Activated CD4-positive, alpha-beta T cell treated with anti-CD3 and anti-CD28 coated beads, Interleukin-2, amount 50 U/mL, for 48 hours (primary cell): ENCODE measurements at regions not wholly inside any gene's neighbourhood (a gene's known extent, or its start where the extent isn't known, plus 50 kb on each side); places are given as distances from the start of the nearest gene placed in this dataset.

Experiments used
- DNase-seq, 2 experiments: peaks; one replicate each; pipeline ENCODE4 v3.0.0-alpha.2; 2020

DNA sequence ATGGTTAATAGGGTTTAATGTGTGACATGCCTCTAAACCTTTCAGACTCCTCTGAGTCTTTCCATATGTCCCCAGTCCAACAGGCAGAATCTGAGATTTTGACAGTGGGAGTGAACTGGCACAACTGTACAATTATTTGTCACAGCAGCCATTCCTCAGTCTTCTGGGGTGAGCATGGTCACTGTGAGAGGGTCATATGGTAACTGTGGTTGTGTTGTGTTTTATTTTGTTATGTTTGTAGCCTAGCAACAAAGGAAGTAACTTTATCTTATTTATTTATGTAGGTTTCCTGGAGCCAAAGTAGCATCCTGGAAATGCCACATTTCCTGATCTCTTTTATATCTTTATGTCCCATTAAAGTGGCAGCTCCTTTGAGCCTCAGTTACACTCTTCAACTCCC, 1067.9 kb downstream of the TTLL7 start:
- DNase-seq: no peak

DNA sequence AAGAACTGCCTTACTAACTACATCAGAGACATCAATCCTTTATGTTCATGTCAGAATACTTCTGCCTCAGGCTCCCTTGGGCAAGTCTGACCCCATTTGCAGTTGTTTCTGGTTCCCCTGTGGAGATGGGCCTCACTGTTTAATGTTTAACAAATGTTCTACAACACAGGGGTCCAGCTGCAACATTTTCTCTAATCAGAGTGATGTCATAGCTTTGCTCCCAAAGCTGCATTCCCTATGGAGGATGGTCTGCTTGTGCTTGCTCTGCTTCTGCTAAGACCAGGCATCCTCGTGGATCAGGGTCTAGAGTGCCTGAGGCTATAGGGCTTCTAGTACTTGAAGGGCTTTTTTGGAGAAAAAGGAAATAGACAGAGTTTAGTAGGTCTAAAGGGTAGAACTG, 1071.2 kb downstream of the TTLL7 start:
- DNase-seq: no peak

- DNase-seq: no peak
Measured at GRCh38 chr1:82924666-82925065, 1074.3 kb downstream of the TTLL7 start.

DNA sequence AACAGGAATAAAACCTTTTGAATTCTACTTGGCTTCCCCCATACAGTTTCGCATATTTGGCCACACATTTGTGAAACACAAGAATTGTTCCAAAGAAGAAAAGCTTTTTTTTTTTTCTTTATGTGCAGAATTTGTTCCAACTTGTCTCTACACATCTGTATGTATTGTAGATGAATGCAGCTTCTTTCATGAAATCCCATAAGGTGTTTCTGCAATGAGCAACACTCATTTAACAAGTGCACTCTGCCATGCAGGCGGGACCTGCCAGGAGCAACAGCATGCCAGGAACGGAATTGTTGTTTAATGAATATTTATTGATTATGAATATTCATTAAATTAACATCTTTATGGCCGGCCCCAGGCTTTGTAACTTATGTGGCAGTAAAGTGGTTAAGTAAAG, 1075.0 kb downstream of the TTLL7 start:
- no peak for DNase-seq

GRCh38 chr1:82921759-82922158, 1077.2 kb downstream of the TTLL7 start:
- no peak for DNase-seq

GRCh38 chr1:82920418-82921248, 1078.3 kb downstream of the TTLL7 start:
- DNase-seq: no peak

GRCh38 chr1:82919837-82920236, 1079.1 kb downstream of the TTLL7 start:
- no peak for DNase-seq

DNA sequence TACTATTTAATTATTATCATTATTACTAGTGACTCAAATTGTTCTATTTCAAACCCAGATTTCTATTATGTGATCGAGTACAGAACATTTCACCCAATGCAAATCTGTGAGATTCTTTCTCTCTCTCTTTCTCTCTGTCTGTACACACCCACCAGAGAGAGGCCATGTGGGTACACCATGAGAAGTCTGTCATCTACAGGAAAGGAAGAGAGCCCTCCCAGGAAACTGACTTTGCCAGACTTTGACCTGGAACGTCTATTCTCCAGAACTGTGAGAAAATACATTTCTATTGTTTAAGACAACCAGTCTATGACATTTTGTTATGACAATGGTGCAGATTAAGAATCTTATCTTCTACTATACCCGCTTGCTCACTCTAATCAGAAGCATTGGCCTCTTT, 1091.6 kb downstream of the TTLL7 start:
- no peak for DNase-seq

DNA sequence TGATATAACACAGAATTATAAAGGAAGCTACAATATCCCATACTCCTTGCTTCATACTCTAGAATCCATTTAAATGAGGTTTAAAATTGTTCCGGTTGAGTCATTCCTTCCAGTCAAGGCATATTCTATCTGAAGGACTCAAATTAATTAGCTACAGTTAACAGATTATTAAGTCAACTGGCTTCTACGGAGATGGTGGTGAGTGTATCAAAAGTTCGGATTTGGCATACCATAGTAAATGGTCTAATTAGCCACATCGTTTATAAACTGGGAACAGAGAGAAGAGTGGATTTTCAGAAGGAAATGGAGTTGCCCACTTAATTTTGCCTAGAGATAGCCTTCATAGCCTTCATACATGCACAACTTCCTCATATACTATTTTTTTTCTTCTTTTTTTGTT, 1095.3 kb downstream of the TTLL7 start:
- no peak for DNase-seq

- DNase-seq: no peak
Measured at GRCh38 chr1:82901561-82901960, 1097.4 kb downstream of the TTLL7 start.

DNA sequence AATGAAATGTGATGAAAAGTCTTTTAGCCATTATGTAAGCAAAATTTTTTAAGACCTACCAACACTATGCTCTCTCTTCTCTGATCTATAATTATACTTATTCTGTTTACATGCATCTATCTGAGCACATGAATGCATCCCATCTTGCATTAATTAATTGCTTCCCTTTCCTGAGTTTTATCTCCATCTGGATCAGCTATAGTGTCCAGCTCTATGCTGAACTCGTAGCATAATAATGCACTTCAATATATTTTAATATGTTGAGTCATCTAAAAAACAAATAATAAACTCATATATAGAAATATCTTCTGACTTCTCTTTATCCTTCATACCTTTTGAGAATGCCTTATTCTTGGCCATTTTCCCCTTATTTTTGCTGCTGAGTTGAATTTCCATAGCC, 1097.8 kb downstream of the TTLL7 start:
- DNase-seq: no peak

- no peak for DNase-seq
Measured at GRCh38 chr1:82899017-82899416, 1098.3 kb downstream of the ADGRL2 start.

DNA sequence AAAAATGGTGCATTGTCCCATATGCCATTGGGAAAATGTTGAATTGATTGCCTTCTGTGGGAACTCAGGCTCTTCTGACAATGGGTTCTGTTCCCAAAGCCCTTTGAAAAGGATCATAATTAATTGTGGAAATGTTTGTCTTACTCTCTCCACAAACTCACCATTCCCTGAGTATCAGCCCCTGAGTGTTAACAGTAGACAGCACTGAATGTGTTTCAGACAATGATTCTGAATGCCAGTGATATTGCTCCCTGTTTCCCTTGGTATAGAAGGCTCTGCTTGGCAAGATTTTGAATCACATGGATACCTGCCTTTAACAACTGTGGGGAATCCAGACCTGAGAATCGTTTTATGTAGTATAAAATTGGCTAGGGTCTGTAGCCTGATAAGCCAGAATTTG, 1096.8 kb downstream of the ADGRL2 start:
- DNase-seq: no peak

DNA sequence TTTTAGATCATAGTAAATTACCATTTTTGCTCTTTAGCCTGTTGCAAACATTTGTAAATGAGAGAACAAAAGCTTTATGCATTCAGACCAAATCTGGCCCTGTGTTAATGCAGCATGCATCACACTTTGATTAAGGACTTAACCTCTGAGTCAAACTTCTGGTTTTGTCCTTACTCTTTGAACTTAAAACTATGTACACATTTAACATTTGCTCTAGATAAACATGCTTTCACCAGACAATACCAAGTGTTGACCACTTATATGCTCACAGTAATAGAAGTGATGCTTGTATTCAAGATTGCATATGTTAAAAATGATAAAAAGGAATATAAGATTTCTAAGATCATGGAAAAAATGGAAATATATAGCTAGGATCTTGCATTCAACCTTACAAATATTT, 1095.3 kb downstream of the ADGRL2 start:
- DNase-seq: no peak

- DNase-seq: no peak
Measured at GRCh38 chr1:82894635-82895034, 1093.9 kb downstream of the ADGRL2 start.

- DNase-seq: no peak
Measured at GRCh38 chr1:82893712-82894470, 1093.2 kb downstream of the ADGRL2 start.

DNA sequence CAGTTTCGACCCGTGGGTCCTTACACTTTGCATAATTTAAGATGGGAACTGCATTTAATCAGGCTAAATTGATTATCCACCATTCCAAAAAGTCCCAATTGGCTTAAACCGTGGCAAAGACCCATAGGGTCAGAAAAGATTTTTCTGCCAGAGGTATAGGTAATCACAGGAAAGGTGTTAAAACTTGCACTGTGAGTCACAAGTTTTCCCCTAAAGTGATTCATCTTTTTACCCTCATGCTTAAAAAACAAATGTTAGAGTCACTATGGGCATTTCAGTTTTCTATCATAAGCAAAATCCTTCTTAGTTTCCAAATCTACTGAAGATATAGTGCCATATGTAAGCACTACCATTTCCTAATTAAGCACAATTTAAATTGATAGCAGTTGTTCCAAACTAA, 1079.8 kb downstream of the ADGRL2 start:
- DNase-seq: no peak

- no peak for DNase-seq
Measured at GRCh38 chr1:82879701-82880305, 1079.1 kb downstream of the ADGRL2 start.

DNA sequence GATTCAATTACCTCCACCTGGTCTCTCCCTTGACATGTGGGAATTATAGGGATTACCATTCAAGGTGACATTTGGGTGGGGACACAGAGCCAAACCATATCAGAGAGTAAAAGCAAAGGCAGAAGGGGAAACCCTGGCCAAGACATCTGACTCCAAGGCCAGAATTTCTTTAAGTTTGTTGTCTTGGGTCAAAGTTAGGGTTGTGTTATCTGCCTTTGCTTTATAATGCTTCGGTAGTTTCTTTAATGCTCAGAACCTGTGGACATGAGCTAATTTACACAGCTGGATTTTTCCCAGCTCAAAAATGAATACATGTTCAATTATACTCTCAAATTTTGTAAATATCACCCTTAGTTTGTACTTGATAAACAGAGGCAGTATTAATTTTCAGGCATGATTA, 1074.4 kb downstream of the ADGRL2 start:
- DNase-seq: no peak

DNA sequence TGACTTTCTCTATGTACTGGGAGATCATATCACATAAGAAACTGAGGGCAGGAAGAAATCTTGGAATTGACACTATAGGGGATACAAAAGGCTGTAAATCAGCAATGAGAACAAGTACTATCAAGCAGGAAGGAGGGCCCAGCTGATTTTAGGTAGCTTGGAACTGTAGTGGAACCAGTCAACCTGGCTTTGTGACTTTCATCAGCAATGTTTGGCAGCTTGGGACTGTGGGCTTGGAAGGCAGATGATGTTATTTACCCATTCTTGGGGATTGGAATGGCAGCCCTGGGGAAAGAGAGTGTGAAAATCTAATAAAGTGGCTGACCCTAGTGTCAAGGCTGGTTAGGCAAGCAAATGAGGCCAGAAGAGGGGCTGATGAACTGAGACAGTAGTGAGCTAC, 1073.3 kb downstream of the ADGRL2 start:
- DNase-seq: no peak

DNA sequence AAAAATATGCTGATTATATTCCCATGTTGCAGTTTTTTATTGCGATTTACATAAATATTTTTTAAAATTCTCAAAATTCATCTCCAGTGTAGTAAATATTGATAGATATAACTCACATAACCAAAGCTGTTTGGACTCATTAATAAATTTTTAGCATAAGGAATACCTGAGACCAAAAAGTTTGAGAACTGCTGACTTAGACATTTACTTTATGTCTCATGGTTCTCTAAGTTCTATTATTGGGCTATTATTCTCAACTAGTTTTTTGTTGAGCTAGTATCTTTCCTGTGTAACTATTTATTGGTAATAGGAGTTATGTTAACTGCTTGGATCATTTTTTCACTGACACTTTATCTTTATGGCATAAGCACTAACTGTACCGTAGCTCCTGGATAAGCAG, 1069.6 kb downstream of the ADGRL2 start:
- no peak for DNase-seq

DNA sequence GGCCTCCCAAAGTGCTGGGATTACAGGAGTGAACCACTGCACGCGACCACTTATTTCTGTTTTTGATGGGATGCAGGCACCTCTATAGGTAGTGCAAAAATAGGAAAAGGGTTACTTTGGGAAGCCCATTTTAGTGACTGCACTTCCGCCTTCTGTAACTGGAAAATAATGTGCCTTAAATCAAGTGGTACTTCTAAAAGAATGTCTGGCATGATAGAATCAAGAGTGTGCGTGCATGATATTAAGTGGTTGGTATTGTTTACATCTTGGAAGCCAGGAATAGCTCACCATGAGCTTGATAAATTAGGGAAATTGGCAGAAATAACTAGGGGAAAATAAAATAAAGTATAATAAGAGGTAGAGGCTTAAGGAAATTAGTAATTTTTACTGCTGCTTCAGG, 1067.0 kb downstream of the ADGRL2 start:
- no peak for DNase-seq

DNA sequence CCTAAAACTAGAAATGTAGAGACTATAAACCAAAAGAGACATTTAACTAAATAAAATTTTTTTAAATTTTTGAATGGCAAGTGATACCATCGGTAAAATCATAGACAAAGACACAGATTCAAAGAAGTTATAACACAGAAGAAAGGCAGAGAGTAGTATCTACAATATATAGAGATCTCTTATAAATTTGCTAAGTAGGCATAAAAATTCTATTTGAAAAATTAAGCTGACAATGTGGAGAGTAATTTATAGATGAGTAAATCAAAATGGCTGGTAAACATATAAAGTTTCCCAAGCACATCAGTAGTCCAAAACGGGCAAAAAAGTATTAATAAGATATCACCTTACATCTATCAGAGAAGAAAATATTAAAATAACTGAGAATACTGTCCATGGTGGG, 1061.0 kb downstream of the ADGRL2 start:
- DNase-seq: no peak

GRCh38 chr1:82858031-82858430, 1057.3 kb downstream of the ADGRL2 start:
- no peak for DNase-seq
